GM12875 (cell line): ENCODE measurements at regions not wholly inside any gene's neighbourhood (a gene's known extent, or its start where the extent isn't known, plus 50 kb on each side); places are given as distances from the start of the nearest gene placed in this dataset.

Source experiments
- H3K4me3 ChIP-seq: one replicate; pipeline ENCODE4 v1.5.1; 2011; ENCODE audit warnings: low read depth, low read length, control low read depth
- CTCF ChIP-seq: IDR thresholded peaks from 2 replicates; pipeline ENCODE4 v1.5.1; 2011; ENCODE audit warnings: low read depth, mild to moderate bottlenecking, control low read depth, inconsistent platforms, low read length, moderate library complexity, borderline replicate concordance; ENCODE audit not compliant: insufficient read depth

DNA sequence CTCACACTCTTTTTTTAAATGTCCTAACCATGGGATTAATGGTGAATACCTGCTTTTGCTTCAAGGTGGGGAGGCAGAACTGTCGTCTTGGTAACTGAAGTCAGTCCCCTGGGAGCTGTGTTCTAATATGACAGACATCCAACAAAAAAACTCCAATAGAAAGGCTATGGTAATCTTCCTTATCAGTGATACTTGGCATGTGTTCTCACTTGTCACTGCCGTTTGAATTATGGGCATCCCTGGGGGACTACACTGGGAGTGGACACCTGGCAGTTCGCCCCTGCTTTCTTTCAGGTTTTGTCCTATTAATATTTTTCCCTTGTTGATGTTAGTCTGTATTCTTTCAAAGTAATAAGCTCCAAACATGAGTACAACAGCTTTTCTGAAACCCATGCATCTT lies 252.6 kb downstream of the SLITRK5 start:
- no peak overlapping the region for H3K4me3 ChIP-seq
- TF ChIP-seq CTCF: no peak

DNA sequence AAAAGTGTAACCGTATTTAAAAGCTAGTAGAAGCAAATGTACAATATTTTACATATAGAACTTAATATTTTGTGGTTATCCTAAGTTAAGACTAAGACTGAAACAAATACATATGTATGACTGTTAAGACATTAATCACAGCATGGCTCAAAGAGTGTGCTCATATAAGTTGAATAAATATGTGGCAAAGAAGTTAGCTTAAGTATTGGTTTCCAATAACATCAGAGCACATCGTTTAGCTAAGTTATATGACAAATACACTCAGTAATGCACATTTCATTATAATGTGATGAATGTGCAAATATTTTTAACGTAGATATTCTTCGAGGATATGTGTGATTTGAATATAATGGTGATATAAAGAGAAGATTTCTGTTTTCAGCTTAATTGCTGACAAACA lies 253.8 kb downstream of the SLITRK5 start:
- no peak for TF ChIP-seq CTCF
- no peak overlapping the region for H3K4me3 ChIP-seq

GRCh38 chr13:87940776-87941175 lies 269.6 kb downstream of the SLITRK5 start:
- TF ChIP-seq CTCF: no peak
- no peak overlapping the region for H3K4me3 ChIP-seq

DNA sequence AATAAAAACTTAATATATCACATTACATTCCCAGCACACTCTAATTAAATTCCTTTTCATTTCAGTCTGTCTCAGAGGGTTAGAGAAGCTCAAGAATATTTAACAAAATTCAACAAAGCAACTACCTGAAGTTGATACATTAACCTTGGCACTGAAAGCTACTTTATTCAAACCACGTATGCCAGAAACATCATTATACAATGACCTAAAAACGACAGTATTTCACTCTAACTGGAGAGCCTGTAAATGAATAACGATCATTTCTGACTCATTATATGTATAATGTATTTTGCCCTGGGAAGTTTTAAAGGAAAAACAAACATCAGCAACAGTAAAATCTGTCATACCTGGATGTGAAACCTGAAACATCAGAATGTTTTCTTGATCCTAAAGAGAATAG lies 270.1 kb downstream of the SLITRK5 start:
- no peak overlapping the region for H3K4me3 ChIP-seq

DNA sequence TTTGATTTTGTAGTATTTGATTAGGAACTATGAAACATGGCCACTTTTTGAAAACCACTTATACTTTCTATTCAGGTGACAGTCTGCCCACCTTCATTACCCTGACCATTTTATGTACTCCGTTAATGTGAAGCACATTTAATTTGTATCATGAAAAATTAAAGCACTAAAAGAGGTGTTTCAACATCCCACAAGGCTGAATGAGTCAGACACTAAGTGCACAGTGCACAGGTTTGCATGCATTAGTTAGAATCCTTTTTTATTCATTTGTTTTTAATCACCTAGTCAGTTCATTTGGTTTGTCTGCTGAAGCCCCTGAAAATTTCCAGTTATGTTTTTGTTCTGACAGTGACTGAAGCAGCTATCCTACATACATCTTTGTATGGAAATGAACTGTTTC lies 271.0 kb downstream of the SLITRK5 start:
- H3K4me3 ChIP-seq: no peak overlapping the region
- TF ChIP-seq CTCF: no peak

More for the DNA sequence above, 270.1 kb downstream of the SLITRK5 start:
- no peak for TF ChIP-seq CTCF

- no peak overlapping the region for H3K4me3 ChIP-seq
- TF ChIP-seq CTCF: no peak
Measured at GRCh38 chr13:87944038-87944437, 272.9 kb downstream of the SLITRK5 start.

- no peak for TF ChIP-seq CTCF
- H3K4me3 ChIP-seq: no peak overlapping the region
Measured at GRCh38 chr13:87952377-87952776, 281.2 kb downstream of the SLITRK5 start.
